Loucy (cell line): ENCODE measurements at regions not wholly inside any gene's neighbourhood (a gene's known extent, or its start where the extent isn't known, plus 50 kb on each side); places are given as distances from the start of the nearest gene placed in this dataset.

Experiments used
- H2AFZ ChIP-seq: fragments of 200-600 bp; sonication (generic); 2 replicates; pipeline ENCODE4 v1.6.0; 2016; ENCODE audit warnings: antibody characterized with exemption, mild to moderate bottlenecking, low read length, moderate library complexity
- H3F3A ChIP-seq: fragments of 200-600 bp; 2 replicates; pipeline ENCODE4 v1.6.0; 2016; ENCODE audit warnings: antibody characterized with exemption, low read depth, mild to moderate bottlenecking
- H3K27me3 ChIP-seq: fragments of 200-600 bp; sonication (generic); 2 replicates; pipeline ENCODE4 v1.6.1; 2014; ENCODE audit warnings: low read length, mild to moderate bottlenecking; ENCODE audit not compliant: insufficient read depth, poor library complexity, severe bottlenecking
- H3K36me3 ChIP-seq: fragments of 200-600 bp; sonication (generic); 2 replicates; pipeline ENCODE4 v1.6.1; 2016; ENCODE audit warnings: low read length; ENCODE audit not compliant: insufficient read depth
- H3K4me1 ChIP-seq: fragments of 200-600 bp; sonication (generic); 2 replicates; pipeline ENCODE4 v1.5.1; 2014; ENCODE audit warnings: low read length, mild to moderate bottlenecking; ENCODE audit not compliant: insufficient read depth, poor library complexity, severe bottlenecking
- H3K4me2 ChIP-seq: fragments of 200-600 bp; sonication (generic); 2 replicates; pipeline ENCODE4 v1.6.0; 2014; ENCODE audit warnings: antibody characterized with exemption, low read length, low read depth, mild to moderate bottlenecking; ENCODE audit not compliant: poor library complexity, severe bottlenecking
- H3K4me3 ChIP-seq: fragments of 200-600 bp; sonication (generic); 2 replicates; pipeline ENCODE4 v1.5.1; 2014; ENCODE audit warnings: low read length, mild to moderate bottlenecking, mixed read lengths; ENCODE audit not compliant: poor library complexity, severe bottlenecking
- H3K79me2 ChIP-seq: fragments of 200-600 bp; sonication (generic); 2 replicates; pipeline ENCODE4 v1.6.1; 2014; ENCODE audit warnings: low read length; ENCODE audit not compliant: insufficient read depth
- H3K9ac ChIP-seq: fragments of 200-600 bp; sonication (generic); 2 replicates; pipeline ENCODE4 v1.6.0; 2014; ENCODE audit warnings: mild to moderate bottlenecking, low read depth, low read length, moderate library complexity; ENCODE audit not compliant: poor library complexity, severe bottlenecking
- H3K9me2 ChIP-seq: fragments of 200-600 bp; sonication (generic); replicated peaks from 2 replicates; pipeline ENCODE4 v1.6.1; 2016; ENCODE audit warnings: low read depth, low read length, mixed read lengths
- H3K9me3 ChIP-seq: fragments of 200-600 bp; sonication (generic); 2 replicates; pipeline ENCODE4 v1.6.1; 2014; ENCODE audit warnings: mild to moderate bottlenecking, antibody characterized with exemption, low read length, low read depth; ENCODE audit not compliant: insufficient read depth
- H4K20me1 ChIP-seq: fragments of 200-600 bp; sonication (generic); 2 replicates; pipeline ENCODE4 v1.6.0; 2014; ENCODE audit warnings: antibody characterized with exemption, low read length, mild to moderate bottlenecking; ENCODE audit not compliant: insufficient read depth, poor library complexity, severe bottlenecking
- CTCF ChIP-seq: fragments of 200-600 bp; sonication (generic); conservative IDR thresholded peaks from 2 replicates; pipeline ENCODE4 v1.5.1; 2014; ENCODE audit warnings: mild to moderate bottlenecking, antibody characterized with exemption, low read length
- EZH2phosphoT487 ChIP-seq: fragments of 200-600 bp; IDR thresholded peaks from 2 replicates; pipeline ENCODE4 v1.6.1; 2018; ENCODE audit warnings: antibody characterized with exemption, mild to moderate bottlenecking, moderate library complexity, borderline replicate concordance

DNA sequence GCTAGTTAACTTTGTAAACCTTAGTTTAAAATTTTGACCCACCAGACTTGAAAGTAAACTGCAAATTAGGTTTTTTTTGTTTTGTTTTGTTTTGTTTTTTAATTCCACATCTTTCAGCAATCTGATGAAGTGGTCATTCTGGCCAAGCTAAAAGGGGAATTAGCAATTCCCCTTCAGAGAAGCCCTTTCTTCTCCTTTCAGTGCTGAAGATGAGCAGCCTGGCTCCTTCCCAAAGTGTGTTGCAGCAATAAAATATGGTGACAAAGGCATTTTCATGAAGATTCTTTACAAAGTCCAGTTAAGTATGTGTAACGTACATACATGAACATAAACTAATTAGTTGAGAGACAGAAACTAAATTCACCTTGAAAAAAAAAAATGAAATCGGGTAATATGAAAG lies 380.1 kb downstream of the NOVA1 start:
- Histone ChIP-seq H3K4me3 (no peak overlapping the region), H3F3A (no peaks in the 10 kb centered on the region), H3K79me2 (no peaks in the 10 kb centered on the region), H3K9me2 (no peaks in the 10 kb centered on the region), H3K9ac (no peak overlapping the region), H2AFZ (no peak overlapping the region), H4K20me1 (no peaks in the 10 kb centered on the region), H3K27me3 (no peaks in the 10 kb centered on the region), H3K4me1 (no peaks in the 10 kb centered on the region), H3K4me2 (no peak overlapping the region), H3K9me3 (no peaks in the 10 kb centered on the region), H3K36me3 (no peaks in the 10 kb centered on the region)
- TF ChIP-seq CTCF (no peak), EZH2phosphoT487 (no peak)

GRCh38 chr14:26216786-26217185 lies 381.0 kb downstream of the NOVA1 start:
- Histone ChIP-seq H3K4me2 (no peak overlapping the region), H4K20me1 (no peaks in the 10 kb centered on the region), H3K36me3 (no peaks in the 10 kb centered on the region), H3K9ac (no peak overlapping the region), H3K9me2 (no peaks in the 10 kb centered on the region), H3K4me3 (no peak overlapping the region), H3K9me3 (no peaks in the 10 kb centered on the region), H3K27me3 (no peaks in the 10 kb centered on the region), H3F3A (no peaks in the 10 kb centered on the region), H3K4me1 (no peaks in the 10 kb centered on the region), H3K79me2 (no peaks in the 10 kb centered on the region), H2AFZ (no peak overlapping the region)
- TF ChIP-seq EZH2phosphoT487 (no peak), CTCF (no peak)

- Histone ChIP-seq H3K9me3 (no peaks in the 10 kb centered on the region), H3K4me1 (no peaks in the 10 kb centered on the region), H3K27me3 (peaks cover 7% of the 10 kb centered on the region), H2AFZ (no peak overlapping the region), H3K9me2 (no peaks in the 10 kb centered on the region), H3K9ac (no peak overlapping the region), H3K4me2 (no peak overlapping the region), H3F3A (no peaks in the 10 kb centered on the region), H4K20me1 (no peaks in the 10 kb centered on the region), H3K4me3 (no peak overlapping the region), H3K36me3 (no peaks in the 10 kb centered on the region), H3K79me2 (no peaks in the 10 kb centered on the region)
- TF ChIP-seq CTCF (no peak), EZH2phosphoT487 (no peak)
These were observed 383.8 kb downstream of the NOVA1 start for GRCh38 chr14:26213846-26214575.
